Breast epithelium (tissue), 3 donors: ENCODE measurements at regions not wholly inside any gene's neighbourhood (a gene's known extent, or its start where the extent isn't known, plus 50 kb on each side); places are given as distances from the start of the nearest gene placed in this dataset.

ENCODE experiments used
- POLR2A ChIP-seq: fragments of 450-650 bp; IDR thresholded peaks from one replicate; pipeline ENCODE4 v1.6.1; 2016; ENCODE audit warnings: antibody characterized with exemption, mild to moderate bottlenecking, moderate library complexity
- POLR2AphosphoS5 ChIP-seq, 3 donors: sonication (generic); formaldehyde crosslinking; IDR thresholded peaks; one replicate each; pipeline ENCODE4 v1.6.1; 2017; ENCODE audit warnings: antibody characterized with exemption in 3 of 3
- TF ChIP-seq, protein P1 (sequence below), 3 donors: fragments of 450-650 bp; IDR thresholded peaks; one replicate each; pipeline ENCODE4 v1.5.1; 2016 to 2017; ENCODE audit warnings: antibody characterized with exemption in 3 of 3, mild to moderate bottlenecking in 3 of 3, moderate library complexity in 3 of 3

DNA sequence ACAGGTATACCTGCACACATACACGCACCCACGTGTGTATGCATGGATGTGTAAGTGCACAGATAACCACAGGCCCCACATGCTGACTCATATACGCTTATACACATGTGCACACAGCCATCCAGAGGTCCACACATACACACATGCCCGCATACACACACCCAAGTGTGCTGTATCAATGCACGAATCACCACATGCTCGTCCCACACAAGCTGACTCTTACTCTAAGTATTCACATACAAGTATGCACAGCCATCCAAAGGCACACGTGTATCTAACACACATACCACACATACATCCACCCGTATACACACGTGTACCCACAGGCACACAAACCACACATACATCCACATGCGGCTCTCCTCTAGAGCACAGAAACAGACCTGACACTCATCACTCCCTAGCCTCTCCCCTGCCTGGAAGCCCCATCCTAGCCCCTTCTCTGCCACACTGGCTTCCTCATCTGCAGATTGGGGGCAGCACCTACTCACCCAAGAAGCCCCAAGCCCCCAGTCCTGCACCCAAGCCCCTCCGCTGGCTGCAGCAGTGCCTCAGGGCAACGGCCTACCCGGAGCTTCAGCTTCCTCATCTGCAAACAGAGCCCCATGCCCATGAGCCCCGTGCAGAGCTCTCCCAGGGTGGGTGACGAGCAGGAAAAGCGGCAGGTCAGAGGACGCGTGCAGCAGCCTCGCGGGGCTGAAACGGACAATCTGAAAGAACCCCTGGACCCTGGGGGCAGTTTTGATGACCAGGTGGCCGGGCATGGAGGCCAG is 105.4 kb downstream of the NCOR2 start:
- TF ChIP-seq, protein P1, sequence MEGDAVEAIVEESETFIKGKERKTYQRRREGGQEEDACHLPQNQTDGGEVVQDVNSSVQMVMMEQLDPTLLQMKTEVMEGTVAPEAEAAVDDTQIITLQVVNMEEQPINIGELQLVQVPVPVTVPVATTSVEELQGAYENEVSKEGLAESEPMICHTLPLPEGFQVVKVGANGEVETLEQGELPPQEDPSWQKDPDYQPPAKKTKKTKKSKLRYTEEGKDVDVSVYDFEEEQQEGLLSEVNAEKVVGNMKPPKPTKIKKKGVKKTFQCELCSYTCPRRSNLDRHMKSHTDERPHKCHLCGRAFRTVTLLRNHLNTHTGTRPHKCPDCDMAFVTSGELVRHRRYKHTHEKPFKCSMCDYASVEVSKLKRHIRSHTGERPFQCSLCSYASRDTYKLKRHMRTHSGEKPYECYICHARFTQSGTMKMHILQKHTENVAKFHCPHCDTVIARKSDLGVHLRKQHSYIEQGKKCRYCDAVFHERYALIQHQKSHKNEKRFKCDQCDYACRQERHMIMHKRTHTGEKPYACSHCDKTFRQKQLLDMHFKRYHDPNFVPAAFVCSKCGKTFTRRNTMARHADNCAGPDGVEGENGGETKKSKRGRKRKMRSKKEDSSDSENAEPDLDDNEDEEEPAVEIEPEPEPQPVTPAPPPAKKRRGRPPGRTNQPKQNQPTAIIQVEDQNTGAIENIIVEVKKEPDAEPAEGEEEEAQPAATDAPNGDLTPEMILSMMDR (IDR thresholded peaks at IDR 0.05), result no peak
- TF ChIP-seq POLR2A, result no peak
- TF ChIP-seq POLR2AphosphoS5 (IDR thresholded peaks at IDR 0.05), result no peak
